ENCODE measurements at regions not wholly inside any gene's neighbourhood (a gene's known extent, or its start where the extent isn't known, plus 50 kb on each side); places are given as distances from the start of the nearest gene placed in this dataset.
"Not testable (repeated sequence)": the region's sequence is repeated elsewhere in the genome, so short reads cannot be mapped to it uniquely, and the experiment has no call there.

DNA sequence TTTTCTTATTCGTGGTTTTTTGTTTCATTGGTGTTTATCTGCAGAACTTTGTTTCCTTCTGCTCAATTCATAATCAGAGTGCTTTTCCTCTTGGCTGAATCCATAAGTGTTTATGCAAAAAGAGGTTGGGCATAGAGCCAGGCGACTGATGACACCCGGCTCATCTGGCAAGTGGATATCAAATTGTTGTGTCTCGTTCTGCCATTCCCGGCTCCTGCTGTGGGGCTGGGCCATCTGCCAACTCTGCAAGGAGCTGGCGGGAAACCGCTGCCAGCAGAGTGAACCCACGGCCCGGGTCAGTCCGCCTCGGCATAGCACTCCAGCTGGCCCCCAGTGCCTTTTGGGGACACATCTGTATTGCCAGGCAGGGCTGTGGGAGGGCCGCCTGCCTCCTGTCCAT, 83.0 kb upstream of the ROPN1B start:
- not testable (repeated sequence) for H3K9ac ChIP-seq (ENCODE audit: low read length); H3K4me1 ChIP-seq (ENCODE audit: control insufficient read depth, insufficient read depth, low read length); H3K36me3 ChIP-seq (ENCODE audit: control insufficient read depth, insufficient read depth, low read length); H3K4me3 ChIP-seq (ENCODE audit: low read depth, low read length); H3K27me3 ChIP-seq (ENCODE audit: control insufficient read depth, insufficient read depth, low read length); H3K27ac ChIP-seq (ENCODE audit: low read depth, low read length)
- peaks cover 23% of the 10 kb centered on the region for H3K9me3 ChIP-seq (ENCODE audit: control insufficient read depth, insufficient read depth, low read depth, low read length)

DNA sequence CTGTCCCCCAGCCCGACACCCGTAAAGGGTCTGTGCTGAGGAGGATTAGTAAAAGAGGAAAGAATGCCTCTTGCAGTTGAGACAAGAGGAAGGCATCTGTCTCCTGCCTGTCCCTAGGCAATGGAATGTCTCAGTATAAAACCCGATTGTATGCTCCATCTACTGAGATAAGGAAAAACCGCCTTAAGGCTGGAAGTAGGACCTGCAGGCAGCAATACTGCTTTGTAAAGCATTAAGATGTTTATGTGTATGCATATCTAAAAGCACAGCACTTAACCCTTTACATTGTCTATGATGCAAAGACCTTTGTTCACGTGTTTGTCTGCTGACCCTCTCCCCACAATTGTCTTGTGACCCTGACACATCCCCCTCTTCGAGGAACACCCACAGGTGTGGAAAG, 69.8 kb upstream of the ROPN1B start:
- H3K9ac ChIP-seq (ENCODE audit: low read length); H3K4me1 ChIP-seq (ENCODE audit: control insufficient read depth, insufficient read depth, low read length); H3K36me3 ChIP-seq (ENCODE audit: control insufficient read depth, insufficient read depth, low read length); H3K27ac ChIP-seq (ENCODE audit: low read depth, low read length); H3K4me3 ChIP-seq (ENCODE audit: low read depth, low read length); H3K27me3 ChIP-seq (ENCODE audit: control insufficient read depth, insufficient read depth, low read length); H3K9me3 ChIP-seq (ENCODE audit: control insufficient read depth, insufficient read depth, low read depth, low read length): not testable (repeated sequence)

DNA sequence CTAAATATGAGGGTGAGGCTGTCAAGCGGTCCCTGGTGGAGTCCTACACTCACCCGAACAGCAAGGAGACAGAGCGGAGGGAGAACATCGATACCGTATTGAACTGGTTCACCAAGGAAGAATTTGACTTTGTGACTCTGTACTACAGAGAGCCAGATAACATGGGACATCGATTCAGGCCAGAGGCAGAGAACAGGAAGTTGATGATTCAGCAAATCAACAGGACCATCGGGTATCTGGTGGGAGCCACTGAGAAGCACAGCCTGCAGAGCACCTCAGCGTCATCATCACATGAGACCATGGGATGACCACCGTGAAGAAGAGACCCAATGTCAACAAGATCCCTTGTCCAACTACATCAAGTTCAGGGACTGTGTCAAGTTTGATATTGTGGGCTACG, 67.5 kb upstream of the ROPN1B start:
- H3K27ac ChIP-seq (ENCODE audit: low read depth, low read length); H3K9ac ChIP-seq (ENCODE audit: low read length); H3K4me3 ChIP-seq (ENCODE audit: low read depth, low read length); H3K36me3 ChIP-seq (ENCODE audit: control insufficient read depth, insufficient read depth, low read length); H3K4me1 ChIP-seq (ENCODE audit: control insufficient read depth, insufficient read depth, low read length); H3K9me3 ChIP-seq (ENCODE audit: control insufficient read depth, insufficient read depth, low read depth, low read length); H3K27me3 ChIP-seq (ENCODE audit: control insufficient read depth, insufficient read depth, low read length): not testable (repeated sequence)

DNA sequence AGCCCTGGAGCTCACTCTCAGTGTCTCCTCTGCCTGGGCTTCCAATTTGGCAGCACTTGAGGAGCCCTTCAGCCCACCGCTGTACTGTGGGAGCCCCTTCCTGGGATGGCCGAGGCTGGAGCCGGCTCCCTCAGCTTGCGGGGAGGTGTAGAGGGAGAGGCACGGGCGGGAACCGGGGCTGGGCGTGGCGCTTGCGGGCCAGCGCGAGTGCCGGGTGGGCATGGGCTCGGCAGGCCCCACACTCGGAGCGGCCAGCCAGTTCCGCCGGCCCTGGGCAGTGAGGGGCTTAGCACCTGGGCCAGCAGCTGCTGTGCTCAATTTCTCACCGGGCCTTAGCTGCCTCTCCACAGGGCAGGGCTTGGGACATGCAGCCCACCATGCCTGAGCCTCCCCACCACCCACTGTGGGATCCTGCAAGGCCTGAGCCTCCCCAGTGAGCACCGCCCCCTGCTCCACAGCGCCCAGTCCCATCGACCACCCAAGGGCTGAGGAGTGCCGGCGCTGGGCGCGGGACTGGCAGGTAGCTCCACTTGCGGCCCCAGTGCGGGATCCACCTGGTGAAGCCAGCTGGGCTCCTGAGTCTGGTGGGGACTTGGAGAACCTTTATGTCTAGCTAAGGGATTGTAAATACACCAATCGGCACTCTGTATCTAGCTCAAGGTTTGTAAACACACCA, 65.1 kb upstream of the ROPN1B start:
- H3K4me1 ChIP-seq (ENCODE audit: control insufficient read depth, insufficient read depth, low read length); H3K4me3 ChIP-seq (ENCODE audit: low read depth, low read length); H3K36me3 ChIP-seq (ENCODE audit: control insufficient read depth, insufficient read depth, low read length); H3K27me3 ChIP-seq (ENCODE audit: control insufficient read depth, insufficient read depth, low read length); H3K9ac ChIP-seq (ENCODE audit: low read length); H3K9me3 ChIP-seq (ENCODE audit: control insufficient read depth, insufficient read depth, low read depth, low read length); H3K27ac ChIP-seq (ENCODE audit: low read depth, low read length): not testable (repeated sequence)

DNA sequence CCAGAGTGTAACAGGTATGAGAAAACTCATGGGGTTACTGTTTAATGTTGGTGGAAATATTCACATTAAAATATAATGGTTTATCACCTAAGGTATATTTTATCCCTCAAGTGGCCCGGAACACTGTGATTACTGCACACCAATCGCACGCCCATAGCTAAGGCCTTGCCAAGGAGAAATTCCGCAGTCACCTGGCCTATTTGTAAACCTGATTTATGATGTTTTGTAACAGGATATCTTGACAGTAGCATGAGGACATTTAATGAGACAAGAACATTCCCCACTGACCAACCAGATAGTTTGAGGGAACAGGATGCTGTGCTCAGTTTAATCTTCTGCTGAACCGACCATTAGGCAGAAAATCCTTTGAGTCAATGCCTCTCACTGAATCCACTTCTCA, 61.7 kb upstream of the ROPN1B start:
- not testable (repeated sequence) for H3K4me3 ChIP-seq (ENCODE audit: low read depth, low read length); H3K27me3 ChIP-seq (ENCODE audit: control insufficient read depth, insufficient read depth, low read length); H3K27ac ChIP-seq (ENCODE audit: low read depth, low read length); H3K9ac ChIP-seq (ENCODE audit: low read length); H3K36me3 ChIP-seq (ENCODE audit: control insufficient read depth, insufficient read depth, low read length); H3K4me1 ChIP-seq (ENCODE audit: control insufficient read depth, insufficient read depth, low read length); H3K9me3 ChIP-seq (ENCODE audit: control insufficient read depth, insufficient read depth, low read depth, low read length)

DNA sequence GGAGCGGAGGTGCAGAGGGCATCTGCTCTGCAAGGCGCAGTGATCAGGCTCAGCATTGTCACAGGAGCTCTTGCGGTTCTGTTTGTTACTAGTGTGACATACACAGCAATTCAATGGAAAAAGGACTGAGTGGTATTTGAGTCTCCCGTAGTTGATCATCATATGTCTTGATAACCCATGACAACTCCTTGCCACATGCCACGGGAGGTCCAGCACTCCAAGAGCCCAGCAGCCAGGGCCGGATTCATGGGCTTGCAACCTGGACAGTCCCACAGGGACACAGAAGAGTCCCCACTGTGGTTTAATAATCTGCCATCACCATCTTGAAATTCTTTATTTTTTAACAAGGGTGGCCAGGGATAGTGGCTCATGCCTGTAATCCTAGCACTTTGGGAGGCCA, 58.1 kb upstream of the ROPN1B start:
- not testable (repeated sequence) for H3K27me3 ChIP-seq (ENCODE audit: control insufficient read depth, insufficient read depth, low read length); H3K36me3 ChIP-seq (ENCODE audit: control insufficient read depth, insufficient read depth, low read length); H3K9ac ChIP-seq (ENCODE audit: low read length); H3K4me1 ChIP-seq (ENCODE audit: control insufficient read depth, insufficient read depth, low read length); H3K27ac ChIP-seq (ENCODE audit: low read depth, low read length); H3K4me3 ChIP-seq (ENCODE audit: low read depth, low read length); H3K9me3 ChIP-seq (ENCODE audit: control insufficient read depth, insufficient read depth, low read depth, low read length)

DNA sequence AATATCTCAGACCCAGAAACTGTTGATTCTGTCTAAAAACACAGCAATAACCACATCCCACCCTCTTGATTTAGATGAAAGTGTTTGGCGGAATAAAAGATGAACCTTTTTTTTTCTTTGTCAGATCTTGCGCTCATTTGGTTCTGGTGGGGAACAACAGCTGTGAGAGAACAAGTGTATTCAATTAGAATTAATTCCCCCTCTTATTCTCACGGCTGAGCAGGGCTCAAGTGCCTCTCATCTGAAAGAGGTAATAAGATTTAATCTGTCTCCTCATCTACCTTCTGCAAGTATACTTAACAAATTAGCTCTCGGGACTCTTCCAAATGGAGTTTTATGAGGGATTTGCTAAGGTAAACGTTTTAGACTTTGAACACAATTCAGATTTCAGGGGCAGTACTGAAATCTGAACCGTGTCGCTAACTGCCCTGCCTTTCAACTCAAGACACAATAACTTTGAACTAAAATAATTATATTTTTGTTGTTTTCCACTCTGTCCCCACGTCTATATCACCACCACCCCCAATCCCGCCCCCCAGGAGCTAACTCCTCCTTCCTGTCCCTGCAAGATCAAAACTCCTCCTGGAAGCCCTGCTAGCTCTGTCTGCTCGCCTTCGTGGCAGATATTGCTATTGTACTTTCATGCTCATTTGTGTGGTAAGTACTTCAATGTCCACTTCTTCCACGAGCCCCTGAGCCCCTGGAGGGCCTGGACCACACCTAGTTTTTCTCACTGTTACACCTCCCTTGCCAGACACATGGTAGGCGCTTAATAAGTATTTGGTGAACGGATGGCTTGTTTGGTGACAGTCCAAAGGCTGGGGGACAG, 54.2 kb upstream of the ROPN1B start:
- not testable (repeated sequence) for H3K36me3 ChIP-seq (ENCODE audit: control insufficient read depth, insufficient read depth, low read length); H3K9ac ChIP-seq (ENCODE audit: low read length); H3K27ac ChIP-seq (ENCODE audit: low read depth, low read length); H3K9me3 ChIP-seq (ENCODE audit: control insufficient read depth, insufficient read depth, low read depth, low read length); H3K27me3 ChIP-seq (ENCODE audit: control insufficient read depth, insufficient read depth, low read length); H3K4me1 ChIP-seq (ENCODE audit: control insufficient read depth, insufficient read depth, low read length)
- peak overlapping the region; percentile 74 for H3K4me3 ChIP-seq (ENCODE audit: low read depth, low read length)

DNA sequence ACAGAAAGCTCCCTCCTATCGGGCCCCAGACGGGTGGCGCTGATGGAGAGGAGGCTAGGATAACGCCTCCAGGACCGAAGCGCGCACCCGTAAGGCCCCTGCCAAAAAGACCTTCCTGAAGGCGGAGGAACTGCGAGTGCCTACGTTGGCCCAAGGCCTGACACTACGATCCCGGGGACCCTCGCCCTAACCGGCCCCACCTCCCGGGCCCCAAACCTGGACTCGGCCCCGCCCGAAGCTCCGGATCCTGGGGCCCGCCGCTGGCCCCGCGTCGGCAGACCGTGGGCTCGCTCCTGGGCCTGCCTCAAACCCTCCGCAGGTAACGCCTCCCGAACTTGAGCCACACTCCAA, 53.6 kb upstream of the ROPN1B start:
- H3K27ac ChIP-seq (ENCODE audit: low read depth, low read length); H3K36me3 ChIP-seq (ENCODE audit: control insufficient read depth, insufficient read depth, low read length); H3K27me3 ChIP-seq (ENCODE audit: control insufficient read depth, insufficient read depth, low read length); H3K9me3 ChIP-seq (ENCODE audit: control insufficient read depth, insufficient read depth, low read depth, low read length); H3K4me1 ChIP-seq (ENCODE audit: control insufficient read depth, insufficient read depth, low read length); H3K9ac ChIP-seq (ENCODE audit: low read length): not testable (repeated sequence)
- peak overlapping the region; percentile 74 for H3K4me3 ChIP-seq (ENCODE audit: low read depth, low read length)

DNA sequence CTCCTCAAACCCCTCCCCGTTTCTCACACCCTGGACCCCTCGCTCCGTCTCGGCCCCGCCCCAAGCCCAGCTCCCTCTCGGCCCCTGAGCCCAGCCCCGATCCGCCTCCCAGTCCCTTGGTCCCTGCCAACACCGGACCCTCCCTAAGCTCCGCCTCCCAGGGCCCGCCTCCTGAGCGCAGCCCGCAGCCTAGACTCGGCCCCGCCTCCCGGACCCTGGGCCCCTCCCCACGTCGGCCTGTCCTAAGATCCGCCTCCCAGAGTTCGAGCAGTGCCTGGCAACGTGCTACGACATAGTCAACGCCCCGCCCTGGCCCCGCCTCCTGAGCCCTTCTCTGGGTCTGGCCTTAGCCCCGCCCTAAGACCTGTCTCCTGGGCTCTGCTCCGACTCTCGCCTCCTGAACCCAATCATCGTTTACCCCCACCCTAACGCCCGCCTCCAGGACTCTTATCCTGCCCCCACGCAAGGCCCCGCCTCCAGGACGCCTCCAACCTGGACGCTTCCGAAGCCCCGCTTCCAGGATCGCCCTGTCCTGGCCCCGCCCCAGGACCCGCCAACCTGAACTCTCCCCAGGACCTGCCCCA, 53.1 kb upstream of the ROPN1B start:
- not testable (repeated sequence) for H3K36me3 ChIP-seq (ENCODE audit: control insufficient read depth, insufficient read depth, low read length); H3K9ac ChIP-seq (ENCODE audit: low read length); H3K27ac ChIP-seq (ENCODE audit: low read depth, low read length); H3K4me1 ChIP-seq (ENCODE audit: control insufficient read depth, insufficient read depth, low read length); H3K27me3 ChIP-seq (ENCODE audit: control insufficient read depth, insufficient read depth, low read length); H3K9me3 ChIP-seq (ENCODE audit: control insufficient read depth, insufficient read depth, low read depth, low read length)
- H3K4me3 ChIP-seq (ENCODE audit: low read depth, low read length), result peak overlapping the region; percentile 74

DNA sequence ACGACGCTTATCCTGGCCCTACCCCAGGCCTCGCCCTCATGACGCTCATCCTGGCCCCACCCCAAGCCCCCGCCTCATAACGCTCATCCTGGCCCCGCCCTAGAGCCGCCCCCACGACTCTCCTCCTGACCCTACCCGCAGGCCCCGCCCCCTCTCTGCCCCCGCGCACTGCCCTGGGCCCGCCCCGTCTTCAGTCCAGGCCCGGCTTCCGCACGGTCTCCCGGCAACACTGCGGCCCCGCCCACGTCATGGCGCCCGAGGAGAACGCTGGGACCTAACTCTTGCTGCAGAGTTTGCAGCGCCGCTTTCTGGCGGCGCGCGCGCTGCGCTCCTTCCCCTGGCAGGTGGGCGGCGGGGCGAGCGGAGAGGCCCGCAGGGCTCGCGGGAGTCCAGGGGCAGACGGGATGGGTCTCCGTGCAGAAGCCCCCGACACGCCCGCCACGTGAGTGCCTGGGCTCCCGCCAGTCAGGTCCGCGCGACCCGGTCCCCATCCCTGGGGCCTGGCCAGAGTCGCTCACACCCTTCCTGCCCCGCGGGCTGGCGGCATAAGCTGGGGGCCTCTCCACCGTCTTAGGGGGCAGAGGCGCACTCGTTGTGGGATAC, 52.5 kb upstream of the ROPN1B start:
- Histone ChIP-seq H3K9me3 (ENCODE audit: control insufficient read depth, insufficient read depth, low read depth, low read length) (no peaks in the 10 kb centered on the region), H3K27me3 (ENCODE audit: control insufficient read depth, insufficient read depth, low read length) (no peaks in the 10 kb centered on the region), H3K4me3 (ENCODE audit: low read depth, low read length) (peak overlapping the region; percentile 85), H3K27ac (ENCODE audit: low read depth, low read length) (peak overlapping the region; percentile 73), H3K36me3 (ENCODE audit: control insufficient read depth, insufficient read depth, low read length) (no peaks in the 10 kb centered on the region), H3K4me1 (ENCODE audit: control insufficient read depth, insufficient read depth, low read length) (no peaks in the 10 kb centered on the region), H3K9ac (ENCODE audit: low read length) (peak overlapping the region; percentile 81)

DNA sequence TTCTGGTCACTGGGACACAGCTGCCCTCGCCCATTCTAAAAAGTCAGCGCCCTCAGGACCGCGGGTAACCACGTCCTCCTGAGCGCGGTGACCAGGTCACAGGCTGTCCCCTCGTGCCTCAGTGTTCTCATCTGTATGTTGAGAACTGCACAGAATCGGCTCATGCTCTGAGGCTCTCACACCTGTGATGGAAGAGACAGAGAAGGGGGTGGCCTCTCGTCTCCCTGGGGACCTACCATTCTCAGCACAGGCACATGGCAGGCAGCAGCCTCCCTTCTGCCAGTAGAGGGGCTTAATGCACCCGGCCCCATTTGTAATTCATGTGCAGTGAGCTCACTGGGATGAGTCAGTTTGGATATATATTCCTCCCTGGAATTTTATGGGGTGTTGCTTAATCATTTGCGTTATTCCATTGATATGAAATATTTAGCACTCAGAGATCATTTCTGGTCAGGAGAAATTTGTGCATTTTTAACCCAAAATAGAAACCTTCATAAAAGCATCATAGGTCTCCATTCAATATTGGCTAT, 51.9 kb upstream of the ROPN1B start:
- not testable (repeated sequence) for H3K36me3 ChIP-seq (ENCODE audit: control insufficient read depth, insufficient read depth, low read length); H3K4me1 ChIP-seq (ENCODE audit: control insufficient read depth, insufficient read depth, low read length); H3K27me3 ChIP-seq (ENCODE audit: control insufficient read depth, insufficient read depth, low read length); H3K9me3 ChIP-seq (ENCODE audit: control insufficient read depth, insufficient read depth, low read depth, low read length)
- Histone ChIP-seq H3K9ac (ENCODE audit: low read length) (peak overlapping the region; percentile 81), H3K4me3 (ENCODE audit: low read depth, low read length) (peak overlapping the region; percentile 85), H3K27ac (ENCODE audit: low read depth, low read length) (peak overlapping the region; percentile 73; the same call in 1 of the 2 replicates)

All from HUES6 (cell line).